ENCODE measurements at regions not wholly inside any gene's neighbourhood (a gene's known extent, or its start where the extent isn't known, plus 50 kb on each side); places are given as distances from the start of the nearest gene placed in this dataset.

DNA sequence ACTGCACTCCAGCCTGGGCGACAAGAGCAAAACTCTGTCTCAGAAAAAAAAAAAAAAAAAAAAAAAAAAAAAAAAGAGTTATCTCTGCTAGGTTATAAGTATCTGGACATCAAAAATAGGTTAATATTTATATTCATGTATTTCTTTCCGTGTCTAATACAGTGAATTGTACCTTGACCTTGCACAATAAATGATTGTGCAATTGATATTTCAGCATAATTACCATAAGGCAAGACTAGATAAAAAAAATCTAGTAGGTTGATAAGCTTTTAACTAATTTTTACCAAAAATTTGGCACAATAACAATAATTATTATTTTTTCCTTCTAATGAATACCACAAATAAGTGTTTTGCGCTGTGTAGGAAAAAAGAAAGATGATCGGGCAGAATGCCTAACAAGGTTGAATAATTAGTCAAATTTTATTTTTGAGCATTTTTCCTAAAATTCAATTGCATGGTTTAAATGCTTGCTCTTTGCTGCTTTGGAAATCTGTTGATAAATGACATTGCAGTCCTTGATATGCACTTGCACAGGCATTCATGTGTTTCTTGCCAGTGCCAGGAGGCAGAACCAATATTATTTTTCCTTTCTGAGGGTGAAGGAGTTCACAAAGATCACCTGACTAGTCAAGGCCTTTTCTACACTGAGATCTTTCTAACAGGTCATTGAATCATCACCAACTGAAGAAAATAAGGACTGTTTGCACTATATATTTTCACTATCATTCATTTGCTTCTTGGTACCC is 127.5 kb downstream of the ARRDC3 start:
- no peak overlapping the region for H3K4me2 ChIP-seq (ENCODE audit: low read depth, low read length, poor library complexity, severe bottlenecking)
- no peaks in the 10 kb centered on the region for H3K4me1 ChIP-seq (ENCODE audit: insufficient read depth, low read length, poor library complexity, severe bottlenecking)
- H3K27me3 ChIP-seq (ENCODE audit: insufficient read depth, low read length, poor library complexity, severe bottlenecking), result no peaks in the 10 kb centered on the region
- H3K36me3 ChIP-seq (ENCODE audit: insufficient read depth, low read length), result no peaks in the 10 kb centered on the region
- no peaks in the 10 kb centered on the region for H3K79me2 ChIP-seq (ENCODE audit: insufficient read depth, low read length)
- H4K20me1 ChIP-seq (ENCODE audit: insufficient read depth, low read length, poor library complexity, severe bottlenecking), result no peaks in the 10 kb centered on the region
- no peak overlapping the region for H3K4me3 ChIP-seq (ENCODE audit: low read length, poor library complexity, severe bottlenecking)
- no peaks in the 10 kb centered on the region for H3F3A ChIP-seq (ENCODE audit: low read depth)
- no peak overlapping the region for H3K9ac ChIP-seq (ENCODE audit: low read depth, low read length, poor library complexity, severe bottlenecking)
- no peaks in the 10 kb centered on the region for H3K9me3 ChIP-seq (ENCODE audit: insufficient read depth, low read depth, low read length)
- H3K9me2 ChIP-seq (replicated peaks; ENCODE audit: low read depth, low read length), result no peaks in the 10 kb centered on the region
- TF ChIP-seq EZH2phosphoT487 (IDR thresholded peaks at IDR 0.05; ENCODE audit: borderline replicate concordance), result no peak
- TF ChIP-seq, protein P1, sequence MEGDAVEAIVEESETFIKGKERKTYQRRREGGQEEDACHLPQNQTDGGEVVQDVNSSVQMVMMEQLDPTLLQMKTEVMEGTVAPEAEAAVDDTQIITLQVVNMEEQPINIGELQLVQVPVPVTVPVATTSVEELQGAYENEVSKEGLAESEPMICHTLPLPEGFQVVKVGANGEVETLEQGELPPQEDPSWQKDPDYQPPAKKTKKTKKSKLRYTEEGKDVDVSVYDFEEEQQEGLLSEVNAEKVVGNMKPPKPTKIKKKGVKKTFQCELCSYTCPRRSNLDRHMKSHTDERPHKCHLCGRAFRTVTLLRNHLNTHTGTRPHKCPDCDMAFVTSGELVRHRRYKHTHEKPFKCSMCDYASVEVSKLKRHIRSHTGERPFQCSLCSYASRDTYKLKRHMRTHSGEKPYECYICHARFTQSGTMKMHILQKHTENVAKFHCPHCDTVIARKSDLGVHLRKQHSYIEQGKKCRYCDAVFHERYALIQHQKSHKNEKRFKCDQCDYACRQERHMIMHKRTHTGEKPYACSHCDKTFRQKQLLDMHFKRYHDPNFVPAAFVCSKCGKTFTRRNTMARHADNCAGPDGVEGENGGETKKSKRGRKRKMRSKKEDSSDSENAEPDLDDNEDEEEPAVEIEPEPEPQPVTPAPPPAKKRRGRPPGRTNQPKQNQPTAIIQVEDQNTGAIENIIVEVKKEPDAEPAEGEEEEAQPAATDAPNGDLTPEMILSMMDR (conservative IDR thresholded peaks at IDR 0.05; ENCODE audit: low read length), result no peak
- H2AFZ ChIP-seq (ENCODE audit: low read length), result no peak overlapping the region

DNA sequence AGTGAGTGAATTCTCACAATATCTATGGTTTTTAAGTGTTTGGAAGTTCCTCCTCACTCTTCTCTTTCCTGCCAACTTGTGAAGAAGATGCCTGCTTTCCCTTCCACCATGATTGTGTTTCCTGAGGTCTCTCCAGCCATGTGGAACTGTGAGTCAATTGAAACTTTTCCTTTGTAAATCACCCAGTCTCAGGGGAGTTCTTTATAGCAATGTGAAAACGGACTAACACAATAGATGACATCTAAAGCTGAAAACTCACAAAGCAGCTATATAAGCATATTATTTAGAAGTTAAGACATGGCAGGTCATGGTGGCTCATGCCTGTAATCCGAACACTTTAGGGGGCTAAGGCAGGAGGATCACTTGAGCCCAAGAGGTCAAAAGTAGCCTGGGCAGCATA is 130.2 kb downstream of the ARRDC3 start:
- Histone ChIP-seq H3K4me3 (ENCODE audit: low read length, poor library complexity, severe bottlenecking) (no peak overlapping the region), H4K20me1 (ENCODE audit: insufficient read depth, low read length, poor library complexity, severe bottlenecking) (no peaks in the 10 kb centered on the region), H3K9me3 (ENCODE audit: insufficient read depth, low read depth, low read length) (no peaks in the 10 kb centered on the region), H3K36me3 (ENCODE audit: insufficient read depth, low read length) (no peaks in the 10 kb centered on the region), H2AFZ (ENCODE audit: low read length) (no peak overlapping the region), H3K79me2 (ENCODE audit: insufficient read depth, low read length) (no peaks in the 10 kb centered on the region), H3K4me1 (ENCODE audit: insufficient read depth, low read length, poor library complexity, severe bottlenecking) (no peaks in the 10 kb centered on the region), H3F3A (ENCODE audit: low read depth) (no peaks in the 10 kb centered on the region), H3K9ac (ENCODE audit: low read depth, low read length, poor library complexity, severe bottlenecking) (no peak overlapping the region), H3K9me2 (replicated peaks; ENCODE audit: low read depth, low read length) (no peaks in the 10 kb centered on the region), H3K4me2 (ENCODE audit: low read depth, low read length, poor library complexity, severe bottlenecking) (no peak overlapping the region), H3K27me3 (ENCODE audit: insufficient read depth, low read length, poor library complexity, severe bottlenecking) (no peaks in the 10 kb centered on the region)
- TF ChIP-seq, protein P1 (conservative IDR thresholded peaks at IDR 0.05; ENCODE audit: low read length), result no peak
- TF ChIP-seq EZH2phosphoT487 (IDR thresholded peaks at IDR 0.05; ENCODE audit: borderline replicate concordance), result no peak

DNA sequence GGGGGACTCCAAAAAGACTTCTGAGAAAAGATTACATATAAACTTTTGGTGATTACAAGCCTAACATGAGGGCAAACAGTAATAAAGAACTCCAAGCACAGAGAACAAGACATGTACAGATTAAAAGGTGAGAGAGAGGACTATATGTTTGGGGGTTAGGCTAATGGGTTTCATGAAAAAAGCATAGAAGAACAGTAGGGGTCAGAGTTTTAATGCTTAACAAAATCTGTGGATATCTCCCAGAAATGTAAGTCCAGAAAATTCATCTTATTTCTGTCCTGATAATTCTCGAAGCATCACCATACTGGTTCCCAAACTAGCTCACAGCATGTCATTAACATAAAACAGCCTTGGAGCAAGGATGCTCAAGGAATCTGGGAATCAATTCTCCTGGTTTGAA is 137.2 kb downstream of the ARRDC3 start:
- H3K9me2 ChIP-seq (replicated peaks; ENCODE audit: low read depth, low read length), result no peaks in the 10 kb centered on the region
- H3K9ac ChIP-seq (ENCODE audit: low read depth, low read length, poor library complexity, severe bottlenecking), result no peak overlapping the region
- TF ChIP-seq EZH2phosphoT487 (IDR thresholded peaks at IDR 0.05; ENCODE audit: borderline replicate concordance), result no peak
- TF ChIP-seq, protein P1 (conservative IDR thresholded peaks at IDR 0.05; ENCODE audit: low read length), result no peak
- no peaks in the 10 kb centered on the region for H3K36me3 ChIP-seq (ENCODE audit: insufficient read depth, low read length)
- H3K4me1 ChIP-seq (ENCODE audit: insufficient read depth, low read length, poor library complexity, severe bottlenecking), result no peaks in the 10 kb centered on the region
- H3K27me3 ChIP-seq (ENCODE audit: insufficient read depth, low read length, poor library complexity, severe bottlenecking), result no peaks in the 10 kb centered on the region
- no peaks in the 10 kb centered on the region for H3K79me2 ChIP-seq (ENCODE audit: insufficient read depth, low read length)
- no peak overlapping the region for H3K4me3 ChIP-seq (ENCODE audit: low read length, poor library complexity, severe bottlenecking)
- no peak overlapping the region for H2AFZ ChIP-seq (ENCODE audit: low read length)
- H3K9me3 ChIP-seq (ENCODE audit: insufficient read depth, low read depth, low read length), result no peaks in the 10 kb centered on the region
- no peaks in the 10 kb centered on the region for H4K20me1 ChIP-seq (ENCODE audit: insufficient read depth, low read length, poor library complexity, severe bottlenecking)
- no peak overlapping the region for H3K4me2 ChIP-seq (ENCODE audit: low read depth, low read length, poor library complexity, severe bottlenecking)
- no peaks in the 10 kb centered on the region for H3F3A ChIP-seq (ENCODE audit: low read depth)
